ENCODE measurements at regions not wholly inside any gene's neighbourhood (a gene's known extent, or its start where the extent isn't known, plus 50 kb on each side); places are given as distances from the start of the nearest gene placed in this dataset.

DNA sequence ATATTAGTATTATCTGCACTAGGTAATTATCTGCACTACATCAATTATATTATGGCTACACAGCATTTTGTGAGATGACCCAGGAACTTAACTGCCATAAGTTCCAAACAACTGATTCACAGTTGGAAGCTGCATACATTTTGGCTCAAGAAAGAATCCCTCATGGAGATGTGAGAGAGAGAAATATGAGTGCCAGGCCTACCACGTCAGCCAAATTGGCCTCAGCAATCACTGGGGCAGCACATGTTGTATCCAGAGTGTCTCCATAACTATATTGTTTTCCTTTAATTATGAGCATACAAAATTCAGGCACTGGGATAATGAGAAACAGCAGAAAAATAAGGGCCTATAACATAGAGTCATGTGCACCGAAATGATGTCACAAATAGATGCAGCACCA, 174.2 kb upstream of the DMD start:
- Histone ChIP-seq H3K4me3 (ENCODE audit: low read length) (no peak overlapping the region), H2AFZ (ENCODE audit: low read depth, low read length) (no peak overlapping the region), H3K79me2 (replicated peaks; ENCODE audit: insufficient read depth, low read length) (no peaks in the 10 kb centered on the region), H3K4me2 (ENCODE audit: low read length) (no peak overlapping the region), H3F3A (ENCODE audit: insufficient read depth, low read length, poor library complexity, severe bottlenecking) (no peaks in the 10 kb centered on the region), H3K36me3 (ENCODE audit: insufficient read depth, low read length) (no peaks in the 10 kb centered on the region), H3K27me3 (ENCODE audit: insufficient read depth, low read depth, low read length) (no peaks in the 10 kb centered on the region), H3K9ac (ENCODE audit: low read length) (no peak overlapping the region), H3K9me3 (ENCODE audit: low read length) (no peaks in the 10 kb centered on the region), H3K27ac (ENCODE audit: low read length) (no peak overlapping the region), H4K20me1 (ENCODE audit: insufficient read depth) (no peaks in the 10 kb centered on the region), H3K9me2 (ENCODE audit: insufficient read depth, low read length) (no peaks in the 10 kb centered on the region)
- TF ChIP-seq RAD21 (conservative IDR thresholded peaks at IDR 0.05) (no peak), MXI1 (conservative IDR thresholded peaks at IDR 0.05; ENCODE audit: poor library complexity, severe bottlenecking) (no peak)

GRCh38 chrX:33379839-33380238, 168.5 kb upstream of the DMD start:
- no peak overlapping the region for H3K27ac ChIP-seq (ENCODE audit: low read length)
- H2AFZ ChIP-seq (ENCODE audit: low read depth, low read length), result no peak overlapping the region
- H3K9me3 ChIP-seq (ENCODE audit: low read length), result no peaks in the 10 kb centered on the region
- H3F3A ChIP-seq (ENCODE audit: insufficient read depth, low read length, poor library complexity, severe bottlenecking), result no peaks in the 10 kb centered on the region
- H3K4me2 ChIP-seq (ENCODE audit: low read length), result no peak overlapping the region
- no peak for TF ChIP-seq RAD21 (conservative IDR thresholded peaks at IDR 0.05)
- TF ChIP-seq EZH2 (IDR thresholded peaks at IDR 0.05; ENCODE audit: borderline replicate concordance, insufficient read depth, low read length, poor library complexity, severe bottlenecking), result no peak
- no peak for TF ChIP-seq EP300 (conservative IDR thresholded peaks at IDR 0.05; ENCODE audit: poor library complexity, severe bottlenecking)
- TF ChIP-seq MXI1 (conservative IDR thresholded peaks at IDR 0.05; ENCODE audit: poor library complexity, severe bottlenecking), result no peak
- no peak for TF ChIP-seq POLR2AphosphoS5 (IDR thresholded peaks at IDR 0.05)
- TF ChIP-seq SMC3 (conservative IDR thresholded peaks at IDR 0.05; ENCODE audit: poor library complexity), result no peak
- TF ChIP-seq, protein P1, sequence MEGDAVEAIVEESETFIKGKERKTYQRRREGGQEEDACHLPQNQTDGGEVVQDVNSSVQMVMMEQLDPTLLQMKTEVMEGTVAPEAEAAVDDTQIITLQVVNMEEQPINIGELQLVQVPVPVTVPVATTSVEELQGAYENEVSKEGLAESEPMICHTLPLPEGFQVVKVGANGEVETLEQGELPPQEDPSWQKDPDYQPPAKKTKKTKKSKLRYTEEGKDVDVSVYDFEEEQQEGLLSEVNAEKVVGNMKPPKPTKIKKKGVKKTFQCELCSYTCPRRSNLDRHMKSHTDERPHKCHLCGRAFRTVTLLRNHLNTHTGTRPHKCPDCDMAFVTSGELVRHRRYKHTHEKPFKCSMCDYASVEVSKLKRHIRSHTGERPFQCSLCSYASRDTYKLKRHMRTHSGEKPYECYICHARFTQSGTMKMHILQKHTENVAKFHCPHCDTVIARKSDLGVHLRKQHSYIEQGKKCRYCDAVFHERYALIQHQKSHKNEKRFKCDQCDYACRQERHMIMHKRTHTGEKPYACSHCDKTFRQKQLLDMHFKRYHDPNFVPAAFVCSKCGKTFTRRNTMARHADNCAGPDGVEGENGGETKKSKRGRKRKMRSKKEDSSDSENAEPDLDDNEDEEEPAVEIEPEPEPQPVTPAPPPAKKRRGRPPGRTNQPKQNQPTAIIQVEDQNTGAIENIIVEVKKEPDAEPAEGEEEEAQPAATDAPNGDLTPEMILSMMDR (IDR thresholded peaks at IDR 0.05; ENCODE audit: poor library complexity, severe bottlenecking), result no peak
- TF ChIP-seq TAF1 (IDR thresholded peaks at IDR 0.05; ENCODE audit: low read depth), result no peak
- TF ChIP-seq REST (IDR thresholded peaks at IDR 0.05; ENCODE audit: borderline replicate concordance), result no peak
- H3K36me3 ChIP-seq (ENCODE audit: insufficient read depth, low read length), result no peaks in the 10 kb centered on the region
- H3K9me2 ChIP-seq (ENCODE audit: insufficient read depth, low read length), result no peaks in the 10 kb centered on the region
- no peaks in the 10 kb centered on the region for H4K20me1 ChIP-seq (ENCODE audit: insufficient read depth)
- H3K79me2 ChIP-seq (replicated peaks; ENCODE audit: insufficient read depth, low read length), result no peaks in the 10 kb centered on the region
- H3K9ac ChIP-seq (ENCODE audit: low read length), result no peak overlapping the region
- H3K27me3 ChIP-seq (ENCODE audit: insufficient read depth, low read depth, low read length), result no peaks in the 10 kb centered on the region
- no peak overlapping the region for H3K4me3 ChIP-seq (ENCODE audit: low read length)

DNA sequence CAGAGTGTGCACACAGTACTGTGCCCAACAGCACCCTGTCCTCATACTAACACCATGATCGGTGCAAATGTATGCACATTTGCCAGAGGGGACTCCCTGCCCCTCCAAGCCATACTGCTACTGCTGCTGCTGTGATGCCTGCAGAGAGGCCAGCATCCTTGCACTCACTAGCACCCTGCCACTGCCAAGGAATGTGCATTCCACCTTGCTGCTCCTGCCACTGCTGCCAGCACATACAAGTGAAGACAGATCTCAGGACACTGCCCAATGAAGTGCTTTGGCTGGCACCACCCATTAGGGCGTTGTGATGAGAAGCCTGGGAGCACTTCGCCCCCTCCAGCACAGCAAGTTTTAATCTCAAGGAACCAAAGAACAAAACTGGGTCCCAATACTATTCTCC, 146.3 kb upstream of the DMD start:
- Histone ChIP-seq H3K27ac (ENCODE audit: low read length) (no peak overlapping the region), H3F3A (ENCODE audit: insufficient read depth, low read length, poor library complexity, severe bottlenecking) (no peaks in the 10 kb centered on the region), H3K27me3 (ENCODE audit: insufficient read depth, low read depth, low read length) (no peaks in the 10 kb centered on the region), H4K20me1 (ENCODE audit: insufficient read depth) (no peaks in the 10 kb centered on the region), H3K9ac (ENCODE audit: low read length) (no peak overlapping the region), H3K9me2 (ENCODE audit: insufficient read depth, low read length) (no peaks in the 10 kb centered on the region), H2AFZ (ENCODE audit: low read depth, low read length) (no peak overlapping the region), H3K79me2 (replicated peaks; ENCODE audit: insufficient read depth, low read length) (no peaks in the 10 kb centered on the region), H3K9me3 (ENCODE audit: low read length) (no peaks in the 10 kb centered on the region), H3K36me3 (ENCODE audit: insufficient read depth, low read length) (no peaks in the 10 kb centered on the region), H3K4me2 (ENCODE audit: low read length) (no peak overlapping the region), H3K4me3 (ENCODE audit: low read length) (no peak overlapping the region)
- TF ChIP-seq MXI1 (conservative IDR thresholded peaks at IDR 0.05; ENCODE audit: poor library complexity, severe bottlenecking) (no peak), SMC3 (conservative IDR thresholded peaks at IDR 0.05; ENCODE audit: poor library complexity) (no peak), EP300 (conservative IDR thresholded peaks at IDR 0.05; ENCODE audit: poor library complexity, severe bottlenecking) (no peak), RAD21 (conservative IDR thresholded peaks at IDR 0.05) (no peak), POLR2AphosphoS5 (IDR thresholded peaks at IDR 0.05) (no peak), REST (IDR thresholded peaks at IDR 0.05; ENCODE audit: borderline replicate concordance) (no peak)
- TF ChIP-seq, protein P1 (IDR thresholded peaks at IDR 0.05; ENCODE audit: poor library complexity, severe bottlenecking), result no peak
